Fibroblast of villous mesenchyme (primary cell): ENCODE measurements at regions not wholly inside any gene's neighbourhood (a gene's known extent, or its start where the extent isn't known, plus 50 kb on each side); places are given as distances from the start of the nearest gene placed in this dataset.
"Not testable (repeated sequence)": the region's sequence is repeated elsewhere in the genome, so short reads cannot be mapped to it uniquely, and the experiment has no call there.

ENCODE experiments used
- DNase-seq: peaks from one replicate; pipeline ENCODE4 v3.0.0-alpha.2; 2010; ENCODE audit warnings: low read depth
- H3K4me3 ChIP-seq: 2 replicates; pipeline ENCODE4 v1.5.1; 2011; ENCODE audit warnings: low read depth, mild to moderate bottlenecking, low read length
- TF ChIP-seq, protein P1 (sequence below): IDR thresholded peaks from 2 replicates; pipeline ENCODE4 v1.5.1; 2012; ENCODE audit warnings: low read depth, mild to moderate bottlenecking, low read length; ENCODE audit not compliant: insufficient read depth

DNA sequence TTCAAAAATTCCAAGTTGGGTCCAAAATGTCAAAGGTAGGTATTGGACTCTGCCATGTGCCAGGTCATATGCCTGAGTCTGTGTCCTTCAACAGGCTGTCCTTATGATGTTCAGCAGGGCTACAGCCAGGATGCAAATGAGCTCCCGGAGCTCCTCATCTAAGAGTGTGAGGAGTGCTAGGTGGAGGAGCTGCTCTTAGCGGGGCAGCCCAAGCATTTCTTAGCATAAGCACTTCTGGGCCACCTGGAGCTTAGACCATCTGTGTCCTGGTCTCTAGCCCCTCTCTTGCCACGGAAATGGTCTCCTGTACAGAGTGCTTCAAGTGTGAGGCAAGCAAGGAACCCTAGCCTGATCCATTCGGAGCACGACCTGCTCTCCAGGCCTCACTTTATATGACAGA lies 64.6 kb upstream of the PRR23C start:
- TF ChIP-seq, protein P1, sequence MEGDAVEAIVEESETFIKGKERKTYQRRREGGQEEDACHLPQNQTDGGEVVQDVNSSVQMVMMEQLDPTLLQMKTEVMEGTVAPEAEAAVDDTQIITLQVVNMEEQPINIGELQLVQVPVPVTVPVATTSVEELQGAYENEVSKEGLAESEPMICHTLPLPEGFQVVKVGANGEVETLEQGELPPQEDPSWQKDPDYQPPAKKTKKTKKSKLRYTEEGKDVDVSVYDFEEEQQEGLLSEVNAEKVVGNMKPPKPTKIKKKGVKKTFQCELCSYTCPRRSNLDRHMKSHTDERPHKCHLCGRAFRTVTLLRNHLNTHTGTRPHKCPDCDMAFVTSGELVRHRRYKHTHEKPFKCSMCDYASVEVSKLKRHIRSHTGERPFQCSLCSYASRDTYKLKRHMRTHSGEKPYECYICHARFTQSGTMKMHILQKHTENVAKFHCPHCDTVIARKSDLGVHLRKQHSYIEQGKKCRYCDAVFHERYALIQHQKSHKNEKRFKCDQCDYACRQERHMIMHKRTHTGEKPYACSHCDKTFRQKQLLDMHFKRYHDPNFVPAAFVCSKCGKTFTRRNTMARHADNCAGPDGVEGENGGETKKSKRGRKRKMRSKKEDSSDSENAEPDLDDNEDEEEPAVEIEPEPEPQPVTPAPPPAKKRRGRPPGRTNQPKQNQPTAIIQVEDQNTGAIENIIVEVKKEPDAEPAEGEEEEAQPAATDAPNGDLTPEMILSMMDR: no peak
- DNase-seq: no peak
- no peak overlapping the region for H3K4me3 ChIP-seq

DNA sequence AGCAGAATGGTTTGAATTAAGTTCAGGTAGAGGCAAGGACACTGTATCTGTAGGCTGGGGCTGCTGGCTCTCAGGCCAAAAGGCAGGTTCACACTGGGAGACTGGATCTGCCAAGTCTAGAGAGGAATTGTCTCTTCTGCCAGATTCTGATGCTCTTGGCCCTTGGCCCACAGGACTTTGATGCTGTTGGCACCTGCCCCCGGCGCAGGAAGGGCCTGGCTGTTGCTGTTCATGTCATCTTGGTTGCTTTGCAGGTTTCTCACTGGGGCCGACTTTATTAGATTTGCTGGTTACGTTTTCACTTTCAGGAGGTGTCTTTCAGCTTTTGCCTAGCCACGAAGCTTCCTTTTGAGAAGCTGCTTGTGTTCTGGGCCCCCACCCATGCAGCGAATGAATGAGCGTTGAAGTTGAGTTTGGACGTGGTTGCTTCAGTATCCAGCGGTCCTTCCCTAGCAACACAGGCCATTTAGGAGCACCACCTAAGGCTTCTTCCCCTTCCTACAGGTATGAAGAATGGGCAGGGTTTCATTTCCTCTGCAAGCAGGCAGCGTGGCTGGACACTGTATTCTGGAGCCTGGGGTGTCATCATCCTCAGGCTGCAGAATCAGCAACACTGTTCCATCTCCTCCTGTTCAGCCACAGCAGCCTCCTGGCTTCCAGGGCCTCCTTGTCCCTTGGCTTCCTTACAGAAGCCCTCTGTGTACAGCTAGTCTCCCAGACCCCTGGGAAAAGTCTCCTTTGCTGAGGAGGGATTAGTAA lies 65.6 kb upstream of the PRR23C start:
- no peak overlapping the region for H3K4me3 ChIP-seq
- TF ChIP-seq, protein P1: no peak
- no peak for DNase-seq

DNA sequence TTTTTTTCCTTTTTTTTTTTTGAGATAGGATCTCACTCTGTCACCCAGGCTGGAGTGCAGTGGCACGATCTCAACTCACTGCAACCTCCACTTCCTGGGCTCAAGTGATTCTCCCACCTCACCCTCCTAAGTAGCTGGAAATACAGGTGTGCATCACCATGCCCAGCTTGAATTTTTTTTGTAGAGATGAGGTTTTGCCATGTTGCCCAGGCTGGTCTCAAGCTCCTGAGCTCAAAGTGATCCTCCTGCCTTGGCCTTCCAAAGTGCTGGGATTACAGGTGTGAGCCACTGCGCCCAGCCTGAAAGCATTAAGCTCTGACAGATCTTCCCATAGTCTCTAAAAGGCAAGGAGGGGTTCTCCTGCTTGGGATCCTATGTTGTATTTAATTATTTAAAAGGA lies 66.2 kb upstream of the PRR23C start:
- DNase-seq: not testable (repeated sequence)

DNA sequence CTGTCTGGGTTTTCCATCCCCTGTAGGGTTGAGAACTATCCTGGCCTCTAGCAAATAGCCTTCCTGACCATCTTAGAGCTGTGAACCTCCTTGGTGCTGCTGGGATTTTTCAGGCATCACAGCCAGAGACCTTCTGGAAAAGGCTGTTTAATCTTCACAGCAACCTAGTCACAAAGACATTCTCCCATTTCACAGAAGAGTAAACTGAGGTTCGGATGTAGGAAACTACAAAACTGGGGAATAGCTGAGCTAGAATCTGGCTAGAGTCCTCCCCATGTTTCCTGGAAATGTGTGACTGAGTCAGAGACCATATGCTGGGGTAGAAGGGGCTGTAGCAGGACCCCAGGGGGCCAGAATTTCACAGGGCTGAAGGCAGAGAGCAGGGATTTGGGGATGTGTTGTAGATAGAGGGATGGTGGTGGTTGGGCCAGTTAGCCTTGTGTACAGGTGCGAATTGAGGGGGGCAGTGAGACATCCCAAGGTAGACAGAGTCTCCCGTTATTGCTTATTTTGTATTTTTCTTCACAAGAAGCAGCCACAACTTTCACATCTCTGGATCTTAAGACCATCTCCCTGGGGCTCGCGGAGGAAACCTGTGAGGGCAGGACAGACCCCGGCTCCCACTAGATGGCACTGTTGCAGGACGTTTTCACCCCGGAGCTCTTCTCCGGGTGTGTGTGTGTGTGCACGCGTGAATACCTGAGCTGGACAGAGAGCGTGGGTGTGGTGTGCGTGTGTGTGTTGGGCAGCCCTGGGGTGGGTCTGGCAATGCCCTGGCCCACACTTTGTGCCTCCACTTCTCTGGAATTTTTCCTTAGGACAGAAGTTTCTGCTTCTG lies 66.9 kb upstream of the PRR23C start:
- peak; percentile 67 for DNase-seq
- TF ChIP-seq, protein P1: peak; percentile 85
- no peak overlapping the region for H3K4me3 ChIP-seq

More for the DNA sequence above, 66.2 kb upstream of the PRR23C start:
- H3K4me3 ChIP-seq: not testable (repeated sequence)

DNA sequence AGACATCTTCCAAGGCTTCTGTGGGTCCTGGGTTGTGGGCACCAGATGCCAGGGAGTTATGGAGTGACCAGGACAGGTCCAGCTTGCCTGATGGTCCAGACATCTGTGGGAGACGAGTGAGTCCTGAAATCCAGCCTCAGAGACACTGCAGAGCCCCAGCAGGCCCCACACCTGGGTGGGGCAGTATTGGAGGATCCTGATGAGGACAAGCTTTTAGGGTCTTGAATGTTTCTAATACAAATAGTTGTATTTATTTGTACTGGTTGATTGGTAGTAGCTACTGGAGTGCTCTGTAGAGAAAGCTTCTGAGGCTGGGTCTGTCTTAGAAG lies 67.5 kb upstream of the PRR23C start:
- H3K4me3 ChIP-seq: no peak overlapping the region
- DNase-seq: no peak
- TF ChIP-seq, protein P1: no peak

DNA sequence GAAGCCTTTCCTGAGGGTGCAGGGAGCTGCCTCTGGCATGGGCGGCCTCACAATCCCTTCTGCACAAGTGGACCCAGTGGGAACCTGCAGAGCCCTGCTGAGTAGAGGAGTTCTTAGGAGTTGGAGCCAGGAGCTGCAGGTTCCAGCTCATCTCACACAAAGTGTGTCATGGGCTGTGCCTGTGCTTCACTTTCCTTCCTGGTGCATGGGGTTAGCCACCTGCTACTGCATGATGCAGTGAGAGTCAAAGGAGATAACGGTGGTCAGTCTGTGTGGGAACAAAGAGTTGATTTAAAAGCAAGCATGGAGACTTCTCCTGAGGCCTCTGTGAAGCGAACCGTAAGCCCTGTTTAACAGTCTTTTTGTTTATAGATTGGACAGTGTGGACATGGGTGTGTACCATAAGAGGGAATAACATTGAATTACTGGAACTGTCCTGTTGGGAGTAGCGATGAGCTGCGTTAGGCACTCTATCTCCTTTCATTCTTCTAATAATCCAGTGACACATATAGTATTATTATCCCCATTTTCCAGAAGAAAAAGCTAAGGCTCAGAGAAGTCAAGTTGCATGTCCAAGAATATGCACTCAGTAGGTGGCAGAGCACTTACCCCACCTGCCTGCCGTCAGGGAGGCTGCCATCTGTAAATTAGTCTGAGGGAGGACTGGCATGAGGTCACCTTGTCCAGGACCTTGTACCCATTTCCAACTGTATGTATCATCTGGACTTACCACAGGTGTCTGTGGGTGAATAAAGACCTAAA lies 68.7 kb upstream of the PRR23C start:
- TF ChIP-seq, protein P1: peak; percentile 12
- no peak for DNase-seq
- H3K4me3 ChIP-seq: no peak overlapping the region

DNA sequence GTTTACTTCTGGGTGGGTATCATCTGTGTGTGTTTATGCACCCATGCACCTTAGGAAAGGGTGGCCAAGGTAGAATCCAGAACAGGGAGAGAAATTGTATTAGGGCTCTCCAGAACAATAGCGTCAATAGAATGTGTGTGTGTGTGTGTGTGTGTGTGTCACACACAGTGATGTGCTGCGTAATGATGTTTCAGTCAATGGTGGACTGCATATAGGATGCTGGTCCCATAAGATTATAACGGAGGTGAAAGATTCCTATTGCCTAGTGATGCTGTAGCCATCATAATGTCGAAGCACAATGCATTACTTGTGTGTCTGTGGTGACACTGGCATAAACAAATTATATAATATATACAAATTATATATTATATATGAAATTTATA lies 69.3 kb upstream of the PRR23C start:
- no peak overlapping the region for H3K4me3 ChIP-seq
- TF ChIP-seq, protein P1: no peak
- no peak for DNase-seq

DNA sequence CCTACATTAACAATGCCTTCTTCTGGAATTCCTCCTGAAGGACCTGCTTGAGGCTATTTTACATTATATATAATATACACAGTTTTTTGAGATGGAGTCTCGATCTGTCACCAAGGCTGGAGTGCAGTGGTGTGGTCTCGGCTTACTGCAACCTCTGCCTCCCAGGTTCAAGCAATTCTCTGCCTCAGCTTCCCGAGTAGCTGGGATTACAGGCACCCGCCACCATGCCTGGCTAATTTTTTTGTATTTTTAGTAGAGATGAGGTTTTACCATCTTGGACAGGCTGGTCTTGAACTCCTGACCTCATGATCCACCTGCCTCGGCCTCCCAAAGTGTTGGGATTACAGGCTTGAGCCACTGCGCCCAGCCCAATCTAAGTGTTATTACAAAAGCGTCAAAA lies 71.9 kb upstream of the PRR23C start:
- not testable (repeated sequence) for DNase-seq, H3K4me3 ChIP-seq
